H9 (cell line): ENCODE measurements at regions not wholly inside any gene's neighbourhood (a gene's known extent, or its start where the extent isn't known, plus 50 kb on each side); places are given as distances from the start of the nearest gene placed in this dataset.

ENCODE experiments used
- DNase-seq: peaks from one replicate; pipeline ENCODE4 v3.0.0-alpha.2; 2017
- H2AFZ ChIP-seq: one replicate; pipeline ENCODE4 v1.6.1; 2013; ENCODE audit warnings: mild to moderate bottlenecking, low read length, control low read depth, moderate library complexity
- H2AK5ac ChIP-seq: 2 replicates; pipeline ENCODE4 v1.6.1; 2013; ENCODE audit warnings: low read length, control low read depth, mixed read lengths; ENCODE audit not compliant: insufficient read length
- H2BK120ac ChIP-seq: one replicate; pipeline ENCODE4 v1.6.1; 2013; ENCODE audit warnings: low read depth, mild to moderate bottlenecking, low read length, control low read depth, inconsistent platforms; ENCODE audit not compliant: poor library complexity, severe bottlenecking
- H2BK12ac ChIP-seq: 2 replicates; pipeline ENCODE4 v1.6.1; 2013; ENCODE audit warnings: low read length, control low read depth, mixed read lengths, low read depth; ENCODE audit not compliant: insufficient read length
- H2BK15ac ChIP-seq: 2 replicates; pipeline ENCODE4 v1.6.1; 2013; ENCODE audit warnings: low read depth, low read length, control low read depth
- H2BK20ac ChIP-seq: one replicate; pipeline ENCODE4 v1.6.1; 2013; ENCODE audit warnings: low read depth, mild to moderate bottlenecking, low read length, control low read depth, inconsistent platforms; ENCODE audit not compliant: poor library complexity, severe bottlenecking
- H2BK5ac ChIP-seq: 2 replicates; pipeline ENCODE4 v1.6.1; 2013; ENCODE audit warnings: low read length, control low read depth, mixed read lengths; ENCODE audit not compliant: insufficient read length
- H3K14ac ChIP-seq: 2 replicates; pipeline ENCODE4 v1.6.1; 2013; ENCODE audit warnings: low read length, control low read depth; ENCODE audit not compliant: insufficient read depth
- H3K18ac ChIP-seq: 2 replicates; pipeline ENCODE4 v1.6.1; 2013; ENCODE audit warnings: low read depth, mild to moderate bottlenecking, mixed read lengths, low read length, control low read depth; ENCODE audit not compliant: insufficient read length
- H3K23ac ChIP-seq: 2 replicates; pipeline ENCODE4 v1.6.1; 2013; ENCODE audit warnings: low read length, control low read depth, mixed read lengths, low read depth; ENCODE audit not compliant: insufficient read length
- H3K23me2 ChIP-seq: 2 replicates; pipeline ENCODE4 v1.6.1; 2013; ENCODE audit warnings: low read depth, mild to moderate bottlenecking, mixed read lengths, low read length, control low read depth; ENCODE audit not compliant: insufficient read length, poor library complexity, severe bottlenecking
- H3K27ac ChIP-seq: 2 replicates; pipeline ENCODE4 v1.5.1; 2013; ENCODE audit warnings: low read length, control low read depth, mixed read lengths, low read depth; ENCODE audit not compliant: insufficient read length
- H3K27me3 ChIP-seq: 2 replicates; pipeline ENCODE4 v1.6.1; 2013; ENCODE audit warnings: low read length, control low read depth, inconsistent platforms; ENCODE audit not compliant: insufficient read depth
- H3K4ac ChIP-seq: 2 replicates; pipeline ENCODE4 v1.6.1; 2013; ENCODE audit warnings: low read depth, mild to moderate bottlenecking, control low read depth, inconsistent platforms, low read length, moderate library complexity
- H3K4me1 ChIP-seq: 2 replicates; pipeline ENCODE4 v1.6.1; 2013; ENCODE audit warnings: low read length, control low read depth, inconsistent platforms; ENCODE audit not compliant: insufficient read depth
- H3K4me2 ChIP-seq: 2 replicates; pipeline ENCODE4 v1.6.1; 2013; ENCODE audit warnings: low read length, control low read depth, mixed read lengths; ENCODE audit not compliant: insufficient read length, insufficient read depth
- H3K56ac ChIP-seq: 2 replicates; pipeline ENCODE4 v1.6.1; 2013; ENCODE audit warnings: low read depth, mild to moderate bottlenecking, mixed read lengths, low read length, control low read depth; ENCODE audit not compliant: insufficient read length
- H3K79me1 ChIP-seq: 2 replicates; pipeline ENCODE4 v1.6.1; 2013; ENCODE audit warnings: low read depth, mild to moderate bottlenecking, moderate library complexity, low read length, control low read depth, inconsistent platforms; ENCODE audit not compliant: insufficient read depth, poor library complexity, severe bottlenecking
- H3K79me2 ChIP-seq: 2 replicates; pipeline ENCODE4 v1.6.1; 2013; ENCODE audit warnings: low read length, control low read depth, inconsistent platforms; ENCODE audit not compliant: insufficient read depth
- H3K9ac ChIP-seq: 2 replicates; pipeline ENCODE4 v1.6.1; 2013; ENCODE audit warnings: low read length, control low read depth, mixed read lengths; ENCODE audit not compliant: insufficient read length; ENCODE audit errors: extremely low read depth
- H3K9me3 ChIP-seq: one replicate; pipeline ENCODE4 v1.6.1; 2013; ENCODE audit warnings: low read depth, low read length, inconsistent platforms; ENCODE audit not compliant: control insufficient read depth
- H3T11ph ChIP-seq: one replicate; pipeline ENCODE4 v1.6.1; 2013; ENCODE audit warnings: mild to moderate bottlenecking, low read length, control low read depth, inconsistent platforms
- H4K20me1 ChIP-seq: one replicate; pipeline ENCODE4 v1.6.1; 2013; ENCODE audit not compliant: control insufficient read depth, insufficient read length, insufficient read depth
- H4K5ac ChIP-seq: 2 replicates; pipeline ENCODE4 v1.6.1; 2013; ENCODE audit warnings: low read depth, mild to moderate bottlenecking, mixed read lengths, low read length, control low read depth; ENCODE audit not compliant: insufficient read length
- H4K8ac ChIP-seq: replicated peaks from 2 replicates; pipeline ENCODE4 v1.6.1; 2013; ENCODE audit warnings: low read length, control low read depth, mixed read lengths, low read depth; ENCODE audit not compliant: insufficient read length
- H4K91ac ChIP-seq: 2 replicates; pipeline ENCODE4 v1.6.1; 2013; ENCODE audit warnings: low read depth, mild to moderate bottlenecking, moderate library complexity, mixed read lengths, low read length, control low read depth; ENCODE audit not compliant: insufficient read length
- H3K27ac Mint-ChIP-seq, 3 experiments: 2 replicates in 2 of 3; 3 replicates in 1 of 3; pipeline ENCODE4 v1.8.0; 2020 to 2021; ENCODE audit warnings: mixed read lengths in 3 of 3, mild to moderate bottlenecking in 1 of 3, moderate library complexity in 1 of 3
- H3K27me3 Mint-ChIP-seq: 2 replicates; pipeline ENCODE4 v1.8.0; 2021; ENCODE audit warnings: low read depth, mild to moderate bottlenecking, moderate library complexity, mixed read lengths
- H3K36me3 Mint-ChIP-seq, 3 experiments: 2 replicates in 2 of 3; 3 replicates in 1 of 3; pipeline ENCODE4 v1.8.0; 2020 to 2021; ENCODE audit warnings: low read depth in 3 of 3, mixed read lengths in 3 of 3; ENCODE audit not compliant: insufficient read depth in 1 of 3
- H3K4me1 Mint-ChIP-seq, 2 experiments: 2 replicates each; pipeline ENCODE4 v1.8.0; 2020; ENCODE audit warnings: mixed read lengths in 2 of 2
- H3K4me3 Mint-ChIP-seq, 2 experiments: 2 replicates in 1 of 2; 3 replicates in 1 of 2; pipeline ENCODE4 v1.8.0; 2020 to 2021; ENCODE audit warnings: mild to moderate bottlenecking in 2 of 2, mixed read lengths in 2 of 2, moderate library complexity in 1 of 2
- H3K9me3 Mint-ChIP-seq, 2 experiments: 2 replicates in 1 of 2; 3 replicates in 1 of 2; pipeline ENCODE4 v1.8.0; 2020; ENCODE audit warnings: mild to moderate bottlenecking in 2 of 2, mixed read lengths in 2 of 2, moderate library complexity in 1 of 2
- CTCF ChIP-seq: fragments of 200-600 bp; sonication (generic); conservative IDR thresholded peaks from 3 replicates; pipeline ENCODE4 v1.8.0; 2021; ENCODE audit warnings: antibody characterized with exemption, mild to moderate bottlenecking
- WGBS: extraction: QIAGEN DNeasy Blood & Tissue Kit; methylation state at CpG from one replicate; pipeline ENCODE4 v1.1.7; 2013; ENCODE audit warnings: missing lambda C conversion rate, low lambda C conversion rate, mixed read lengths; ENCODE audit not compliant: insufficient read length; ENCODE audit errors: extremely low coverage; 5-methylcytosine and 5-hydroxymethylcytosine counted together

DNA sequence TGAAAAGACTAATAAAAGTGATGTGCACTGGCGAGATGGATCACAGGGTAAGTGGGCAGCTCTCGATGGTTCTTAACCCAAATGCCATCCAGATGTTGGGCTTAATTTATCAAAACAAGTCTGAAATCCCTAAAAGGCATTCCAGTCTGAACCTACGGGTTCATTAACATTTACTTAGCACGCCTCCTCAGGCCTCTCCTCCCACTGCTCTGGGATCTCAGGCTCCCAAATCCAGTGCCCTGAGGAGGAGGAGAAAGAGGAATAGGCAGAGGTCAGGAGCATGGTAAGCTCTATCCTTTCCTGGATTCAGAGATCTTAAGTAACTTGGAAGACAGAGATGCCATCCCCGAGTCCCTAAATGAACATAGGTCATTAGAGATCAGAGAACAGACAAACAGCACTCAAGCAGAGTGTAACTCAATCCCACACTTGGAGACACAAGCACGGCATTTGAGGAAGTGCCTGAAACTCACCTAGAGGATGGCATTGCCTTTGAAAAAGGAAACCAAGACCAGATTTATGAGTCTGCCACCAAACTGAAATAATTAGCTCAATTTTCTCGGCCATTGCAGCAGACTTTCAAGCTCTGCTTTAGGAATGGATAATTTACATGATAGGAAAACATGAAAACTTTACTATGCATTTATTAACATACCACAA lies 140.9 kb downstream of the CXCL12 start:
- peaks cover 0 to 18% (median 6%) of the 10 kb centered on the region in 3 experiments; a peak in 6 of 7 replicates for H3K36me3 Mint-ChIP-seq
- H3K27ac Mint-ChIP-seq, result no peak overlapping the region; a peak in 1 of 7 replicates
- H3K9me3 Mint-ChIP-seq, result peaks cover 14 to 18% of the 10 kb centered on the region in 2 experiments
- Histone ChIP-seq H4K91ac (no peak overlapping the region), H3K23me2 (no peaks in the 10 kb centered on the region), H2BK15ac (no peak overlapping the region), H3K14ac (no peak overlapping the region), H3K56ac (no peak overlapping the region), H2BK120ac (no peak overlapping the region), H3K27ac (no peak overlapping the region), H3K18ac (no peak overlapping the region), H4K8ac (no peak overlapping the region), H2AFZ (no peak overlapping the region), H3T11ph (no peak overlapping the region), H3K23ac (no peak overlapping the region), H3K4me2 (no peak overlapping the region), H3K4ac (no peak overlapping the region), H3K9me3 (no peaks in the 10 kb centered on the region), H4K20me1 (no peaks in the 10 kb centered on the region), H2BK20ac (no peak overlapping the region), H2BK5ac (no peak overlapping the region), H2BK12ac (peak overlapping the region; percentile 25), H3K79me1 (no peaks in the 10 kb centered on the region), H2AK5ac (no peak overlapping the region), H4K5ac (no peak overlapping the region), H3K9ac (no peak overlapping the region), H3K79me2 (no peaks in the 10 kb centered on the region), H3K4me1 (peaks cover 3% of the 10 kb centered on the region; the same call in 1 of the 2 replicates), H3K27me3 (no peaks in the 10 kb centered on the region; the same call in 1 of the 2 replicates)
- peaks cover 9 to 12% of the 10 kb centered on the region in 2 experiments for H3K4me1 Mint-ChIP-seq
- no CpG with 5 or more reads among the region's 7 CpGs for WGBS
- H3K27me3 Mint-ChIP-seq, result peaks cover 76% of the 10 kb centered on the region
- no peak overlapping the region for H3K4me3 Mint-ChIP-seq
- no peak for DNase-seq
- TF ChIP-seq CTCF, result no peak
